ENCODE measurements at regions not wholly inside any gene's neighbourhood (a gene's known extent, or its start where the extent isn't known, plus 50 kb on each side); places are given as distances from the start of the nearest gene placed in this dataset.

DNA sequence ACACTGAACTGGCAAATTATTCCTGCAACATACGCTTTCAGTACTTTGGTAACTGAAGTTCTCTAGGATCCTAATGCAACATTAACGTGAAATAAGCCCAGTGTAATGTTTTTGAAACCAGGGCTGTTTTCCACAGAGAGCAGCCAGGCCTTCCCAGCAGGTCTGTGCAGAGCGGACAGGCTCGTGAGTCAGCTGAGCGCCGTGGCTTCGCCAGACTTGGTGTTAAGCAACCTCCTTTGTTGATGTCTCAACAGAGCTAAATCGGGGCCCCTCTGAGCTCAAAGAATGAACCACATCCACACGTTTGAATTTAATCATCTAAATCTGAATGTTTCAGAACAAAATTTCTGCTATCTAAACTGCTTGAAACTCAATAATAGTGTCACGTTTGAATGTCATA, 181.8 kb upstream of the FMN2 start:
- Histone ChIP-seq H3K4me2 (ENCODE audit: insufficient read depth, low read length) (no peak overlapping the region), H4K20me1 (ENCODE audit: insufficient read depth, low read length) (no peaks in the 10 kb centered on the region), H3K9me3 (ENCODE audit: low read depth, low read length) (no peaks in the 10 kb centered on the region), H3K79me2 (ENCODE audit: insufficient read depth, low read length) (no peaks in the 10 kb centered on the region), H2AFZ (ENCODE audit: low read length) (no peak overlapping the region), H3K4me3 (ENCODE audit: insufficient read depth, low read length) (no peak overlapping the region), H3K27me3 (ENCODE audit: insufficient read depth, low read length) (no peaks in the 10 kb centered on the region), H3K36me3 (ENCODE audit: insufficient read depth, low read length) (no peaks in the 10 kb centered on the region), H3K4me1 (ENCODE audit: insufficient read depth, low read length) (peaks cover 19% of the 10 kb centered on the region), H3K27ac (ENCODE audit: low read depth, low read length) (peak overlapping the region; percentile 36)
- no peak for TF ChIP-seq CTCF (IDR thresholded peaks at IDR 0.05; ENCODE audit: extremely low read depth, low read depth, low read length)
- peak; percentile 82 for DNase-seq (ENCODE audit: insufficient read length, low spot score, missing footprints)

DNA sequence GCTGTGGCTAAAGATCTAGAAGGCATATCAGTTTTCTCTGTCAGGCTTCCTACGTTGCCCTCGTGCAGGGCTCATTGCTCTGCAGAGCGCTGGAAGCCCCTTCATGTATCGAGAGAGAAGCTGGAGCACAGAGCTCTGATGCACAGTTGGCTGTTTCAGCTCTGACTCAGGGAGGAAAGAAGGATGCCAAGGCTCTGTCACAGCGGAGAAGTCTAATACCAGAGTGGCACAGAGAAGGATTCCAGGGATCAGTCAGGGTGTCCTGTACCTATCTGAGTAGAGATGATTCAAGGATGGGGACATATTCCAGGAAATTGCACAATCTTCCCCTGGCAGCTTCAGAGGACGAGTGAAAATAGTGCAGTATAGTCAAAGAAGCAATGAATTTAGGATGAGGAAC, 179.2 kb upstream of the FMN2 start:
- Histone ChIP-seq H3K79me2 (ENCODE audit: insufficient read depth, low read length) (no peaks in the 10 kb centered on the region), H3K27ac (ENCODE audit: low read depth, low read length) (no peak overlapping the region), H3K27me3 (ENCODE audit: insufficient read depth, low read length) (peaks cover 13% of the 10 kb centered on the region), H3K36me3 (ENCODE audit: insufficient read depth, low read length) (no peaks in the 10 kb centered on the region), H3K4me1 (ENCODE audit: insufficient read depth, low read length) (peaks cover 25% of the 10 kb centered on the region), H3K9me3 (ENCODE audit: low read depth, low read length) (no peaks in the 10 kb centered on the region), H3K4me2 (ENCODE audit: insufficient read depth, low read length) (peak overlapping the region; percentile 32), H4K20me1 (ENCODE audit: insufficient read depth, low read length) (no peaks in the 10 kb centered on the region), H3K4me3 (ENCODE audit: insufficient read depth, low read length) (no peak overlapping the region), H2AFZ (ENCODE audit: low read length) (peak overlapping the region; percentile 8)
- no peak for DNase-seq (ENCODE audit: insufficient read length, low spot score, missing footprints)
- no peak for TF ChIP-seq CTCF (IDR thresholded peaks at IDR 0.05; ENCODE audit: extremely low read depth, low read depth, low read length)

DNA sequence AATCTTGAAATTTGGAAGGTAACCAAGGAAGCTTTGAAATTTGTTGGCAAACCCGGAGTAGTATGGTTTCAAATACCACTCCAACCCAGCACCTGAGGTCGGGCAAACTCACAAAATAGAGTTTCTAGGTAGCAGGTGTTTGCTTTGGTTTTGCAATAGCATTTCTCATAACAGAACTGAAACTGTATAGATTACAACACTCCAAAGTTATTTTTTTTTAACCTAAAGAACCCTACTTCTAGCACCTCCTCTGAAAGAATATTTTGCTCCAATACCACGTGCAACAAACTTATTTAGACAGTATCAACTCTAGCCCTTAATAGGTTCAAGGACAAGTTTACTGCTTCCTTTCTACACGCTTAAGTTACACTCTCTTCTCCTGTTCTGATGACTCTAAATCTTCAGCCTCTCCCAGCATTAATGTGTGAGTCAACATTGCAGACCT, 178.5 kb upstream of the FMN2 start:
- Histone ChIP-seq H3K27ac (ENCODE audit: low read depth, low read length) (no peak overlapping the region), H3K79me2 (ENCODE audit: insufficient read depth, low read length) (no peaks in the 10 kb centered on the region), H2AFZ (ENCODE audit: low read length) (no peak overlapping the region), H3K27me3 (ENCODE audit: insufficient read depth, low read length) (peaks cover 15% of the 10 kb centered on the region), H3K4me3 (ENCODE audit: insufficient read depth, low read length) (no peak overlapping the region), H3K36me3 (ENCODE audit: insufficient read depth, low read length) (no peaks in the 10 kb centered on the region), H3K4me2 (ENCODE audit: insufficient read depth, low read length) (no peak overlapping the region), H4K20me1 (ENCODE audit: insufficient read depth, low read length) (no peaks in the 10 kb centered on the region), H3K4me1 (ENCODE audit: insufficient read depth, low read length) (peaks cover 25% of the 10 kb centered on the region), H3K9me3 (ENCODE audit: low read depth, low read length) (no peaks in the 10 kb centered on the region)
- no peak for DNase-seq (ENCODE audit: insufficient read length, low spot score, missing footprints)
- no peak for TF ChIP-seq CTCF (IDR thresholded peaks at IDR 0.05; ENCODE audit: extremely low read depth, low read depth, low read length)

DNA sequence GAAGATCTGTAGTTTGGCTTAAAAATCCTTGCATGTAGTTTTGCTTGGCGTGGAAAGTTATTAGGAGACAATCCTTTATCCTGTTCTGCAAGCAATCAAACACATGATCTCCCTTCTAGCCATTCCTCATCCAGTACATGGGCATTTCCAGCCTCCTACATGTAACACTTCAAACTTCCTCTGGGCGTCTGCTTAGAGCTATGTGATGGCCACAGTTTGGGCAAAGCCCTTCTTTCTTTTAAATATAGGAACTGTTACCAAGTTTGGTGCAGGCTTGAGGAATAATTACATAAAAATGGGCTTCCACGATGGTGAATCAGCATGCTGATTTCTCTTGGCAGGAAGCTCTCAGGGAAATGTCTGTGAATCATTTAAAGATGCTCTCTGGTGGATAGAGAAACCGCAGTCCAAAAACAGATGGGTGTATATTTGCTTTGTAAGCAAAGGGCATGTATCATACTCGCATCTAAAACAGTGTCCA, 176.9 kb upstream of the FMN2 start:
- Histone ChIP-seq H4K20me1 (ENCODE audit: insufficient read depth, low read length) (no peaks in the 10 kb centered on the region), H3K79me2 (ENCODE audit: insufficient read depth, low read length) (no peaks in the 10 kb centered on the region), H3K9me3 (ENCODE audit: low read depth, low read length) (no peaks in the 10 kb centered on the region), H3K4me2 (ENCODE audit: insufficient read depth, low read length) (peak overlapping the region; percentile 46), H3K36me3 (ENCODE audit: insufficient read depth, low read length) (no peaks in the 10 kb centered on the region), H3K27me3 (ENCODE audit: insufficient read depth, low read length) (peaks cover 18% of the 10 kb centered on the region), H3K4me1 (ENCODE audit: insufficient read depth, low read length) (peaks cover 25% of the 10 kb centered on the region), H3K27ac (ENCODE audit: low read depth, low read length) (no peak overlapping the region), H2AFZ (ENCODE audit: low read length) (no peak overlapping the region), H3K4me3 (ENCODE audit: insufficient read depth, low read length) (no peak overlapping the region)
- peak; percentile 91 for DNase-seq (ENCODE audit: insufficient read length, low spot score, missing footprints)
- TF ChIP-seq CTCF (IDR thresholded peaks at IDR 0.05; ENCODE audit: extremely low read depth, low read depth, low read length) = peak; percentile 39

Measured in osteoblast (primary cell).